ENCODE measurements at regions not wholly inside any gene's neighbourhood (a gene's known extent, or its start where the extent isn't known, plus 50 kb on each side); places are given as distances from the start of the nearest gene placed in this dataset.

GRCh38 chr1:55506740-55507577, 291.8 kb upstream of the USP24 start:
- peaks cover 1% of the 10 kb centered on the region; the same call in 1 of the 2 replicates for H3K27me3 ChIP-seq (replicated peaks; ENCODE audit: control insufficient read depth, insufficient read depth, low read length)

GRCh38 chr1:55505326-55505725, 290.2 kb upstream of the USP24 start:
- H3K36me3 ChIP-seq (ENCODE audit: control insufficient read depth, insufficient read depth, low read length) = no peaks in the 10 kb centered on the region
- no peak overlapping the region for H3K4me3 ChIP-seq (replicated peaks; ENCODE audit: low read depth, low read length)
- TF ChIP-seq CTCF (IDR thresholded peaks at IDR 0.05; ENCODE audit: insufficient read depth, low read length, poor library complexity, severe bottlenecking) = no peak
- peaks cover 1% of the 10 kb centered on the region for H3K27me3 ChIP-seq (replicated peaks; ENCODE audit: control insufficient read depth, insufficient read depth, low read length)
- DNase-seq (ENCODE audit: extremely low read depth, insufficient read length) = no peak

More at GRCh38 chr1:55506740-55507577, 291.8 kb upstream of the USP24 start:
- Histone ChIP-seq H3K4me3 (replicated peaks; ENCODE audit: low read depth, low read length) (no peak overlapping the region), H3K36me3 (ENCODE audit: control insufficient read depth, insufficient read depth, low read length) (no peaks in the 10 kb centered on the region)
- no peak for DNase-seq (ENCODE audit: extremely low read depth, insufficient read length)
- no peak for TF ChIP-seq CTCF (IDR thresholded peaks at IDR 0.05; ENCODE audit: insufficient read depth, low read length, poor library complexity, severe bottlenecking)

- H3K27me3 ChIP-seq (replicated peaks; ENCODE audit: control insufficient read depth, insufficient read depth, low read length) = peaks cover 1% of the 10 kb centered on the region
- no peak overlapping the region for H3K4me3 ChIP-seq (replicated peaks; ENCODE audit: low read depth, low read length)
- H3K36me3 ChIP-seq (ENCODE audit: control insufficient read depth, insufficient read depth, low read length) = no peaks in the 10 kb centered on the region
- TF ChIP-seq CTCF (IDR thresholded peaks at IDR 0.05; ENCODE audit: insufficient read depth, low read length, poor library complexity, severe bottlenecking) = no peak
- DNase-seq (ENCODE audit: extremely low read depth, insufficient read length) = no peak
Measured at GRCh38 chr1:55504306-55504731, 289.2 kb upstream of the USP24 start.

- no peak for DNase-seq (ENCODE audit: extremely low read depth, insufficient read length)
- H3K4me3 ChIP-seq (replicated peaks; ENCODE audit: low read depth, low read length) = no peak overlapping the region
- peaks cover 1% of the 10 kb centered on the region for H3K27me3 ChIP-seq (replicated peaks; ENCODE audit: control insufficient read depth, insufficient read depth, low read length)
- TF ChIP-seq CTCF (IDR thresholded peaks at IDR 0.05; ENCODE audit: insufficient read depth, low read length, poor library complexity, severe bottlenecking) = no peak
- no peaks in the 10 kb centered on the region for H3K36me3 ChIP-seq (ENCODE audit: control insufficient read depth, insufficient read depth, low read length)
Measured at GRCh38 chr1:55503663-55504305, 288.6 kb upstream of the USP24 start.

- peaks cover 1% of the 10 kb centered on the region; the same call in 1 of the 2 replicates for H3K27me3 ChIP-seq (replicated peaks; ENCODE audit: control insufficient read depth, insufficient read depth, low read length)
- no peak overlapping the region for H3K4me3 ChIP-seq (replicated peaks; ENCODE audit: low read depth, low read length)
- H3K36me3 ChIP-seq (ENCODE audit: control insufficient read depth, insufficient read depth, low read length) = no peaks in the 10 kb centered on the region
- no peak for DNase-seq (ENCODE audit: extremely low read depth, insufficient read length)
- TF ChIP-seq CTCF (IDR thresholded peaks at IDR 0.05; ENCODE audit: insufficient read depth, low read length, poor library complexity, severe bottlenecking) = no peak
Measured at GRCh38 chr1:55500601-55501000, 285.4 kb upstream of the USP24 start.

Measured in GM06990 (cell line).